Urinary bladder (tissue), 3 donors: ENCODE measurements at regions not wholly inside any gene's neighbourhood (a gene's known extent, or its start where the extent isn't known, plus 50 kb on each side); places are given as distances from the start of the nearest gene placed in this dataset.

Experiments
- DNase-seq: peaks from one replicate; pipeline ENCODE4 v3.0.0-alpha.2; 2015; ENCODE audit errors: extremely low spot score
- H3K27ac ChIP-seq: one replicate; pipeline ENCODE4 v1.5.1; 2013; ENCODE audit warnings: low read depth, mild to moderate bottlenecking, moderate library complexity
- H3K36me3 ChIP-seq: one replicate; pipeline ENCODE4 v1.6.1; 2013; ENCODE audit warnings: mild to moderate bottlenecking, moderate library complexity; ENCODE audit not compliant: insufficient read depth
- H3K4me1 ChIP-seq: one replicate; pipeline ENCODE4 v1.6.1; 2013; ENCODE audit warnings: mild to moderate bottlenecking, moderate library complexity; ENCODE audit not compliant: insufficient read depth
- H3K4me3 ChIP-seq: one replicate; pipeline ENCODE4 v1.5.1; 2013; ENCODE audit warnings: low read depth, low read length
- WGBS: extraction: QIAGEN DNeasy Blood & Tissue Kit; methylation state at CpG from one replicate; pipeline ENCODE4 v1.1.7; 2013; 5-methylcytosine and 5-hydroxymethylcytosine counted together
- donor health status: healthy with polysubstance abuse.
- donor health status: healthy.

- no peak overlapping the region for H3K27ac ChIP-seq
- 91% methylated on average over 2 of the region's 2 CpGs for WGBS
- DNase-seq, result no peak
Observed at GRCh38 chr13:84985860-84986259, 813.4 kb downstream of the SLITRK6 start.

GRCh38 chr13:84983321-84983720 is 815.9 kb downstream of the SLITRK6 start:
- WGBS, result 93% methylated on average over 2 of the region's 2 CpGs
- Histone ChIP-seq H3K27ac (no peak overlapping the region), H3K36me3 (no peaks in the 10 kb centered on the region), H3K4me3 (no peak overlapping the region), H3K4me1 (no peaks in the 10 kb centered on the region)
- DNase-seq, result no peak

More at GRCh38 chr13:84985860-84986259, 813.4 kb downstream of the SLITRK6 start:
- H3K36me3 ChIP-seq, result no peaks in the 10 kb centered on the region
- no peak overlapping the region for H3K4me3 ChIP-seq
- H3K4me1 ChIP-seq, result no peaks in the 10 kb centered on the region

GRCh38 chr13:84980571-84980970 is 818.6 kb downstream of the SLITRK6 start:
- H3K4me1 ChIP-seq, result no peaks in the 10 kb centered on the region
- DNase-seq, result no peak
- H3K4me3 ChIP-seq, result no peak overlapping the region
- no peak overlapping the region for H3K27ac ChIP-seq
- 82% methylated on average over 2 of the region's 2 CpGs for WGBS
- H3K36me3 ChIP-seq, result no peaks in the 10 kb centered on the region

DNA sequence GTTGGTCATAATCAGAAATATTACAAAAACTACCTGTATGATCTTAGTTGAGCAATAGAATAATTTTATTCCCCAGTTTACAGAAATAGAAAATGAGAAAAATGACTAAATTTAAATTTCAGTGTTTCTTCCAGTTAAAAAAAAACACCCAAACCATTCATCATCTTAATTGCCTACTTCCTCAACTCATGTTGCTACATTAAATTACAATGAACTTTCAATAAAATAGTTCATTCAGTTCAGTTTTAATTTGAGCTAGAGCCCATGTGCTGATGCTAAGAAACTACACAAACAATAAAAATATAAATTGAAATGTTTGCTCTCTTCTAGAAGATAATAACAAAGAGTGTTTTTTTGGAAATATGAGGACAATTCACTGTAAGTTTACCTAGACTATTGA is 820.4 kb downstream of the SLITRK6 start:
- H3K4me1 ChIP-seq, result no peaks in the 10 kb centered on the region
- DNase-seq, result no peak
- no peak overlapping the region for H3K4me3 ChIP-seq
- H3K27ac ChIP-seq, result no peak overlapping the region
- no peaks in the 10 kb centered on the region for H3K36me3 ChIP-seq

DNA sequence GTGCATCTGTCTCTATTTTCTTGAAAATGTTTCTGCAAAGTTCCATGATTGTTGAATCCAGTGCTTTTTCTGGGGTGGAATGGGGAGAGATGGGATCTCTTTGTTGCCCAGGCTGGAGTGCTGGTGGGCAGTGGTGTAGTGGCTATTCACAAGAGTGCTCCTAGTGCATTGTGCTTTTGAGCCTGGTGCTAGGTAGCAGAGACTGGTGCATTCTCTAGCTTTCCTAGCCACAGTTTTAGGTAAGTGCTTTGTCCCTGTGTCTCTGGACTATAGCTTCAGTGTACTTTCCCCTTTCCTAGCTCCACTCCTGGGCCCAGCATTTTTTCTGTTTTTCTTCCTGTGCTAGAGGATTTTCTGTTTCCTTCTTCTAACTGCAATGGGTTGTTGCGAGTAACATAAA is 825.6 kb downstream of the SLITRK6 start:
- no peak for DNase-seq
- no peak overlapping the region for H3K27ac ChIP-seq
- WGBS, result 80% methylated on average over 1 of the region's 1 CpG
- H3K4me3 ChIP-seq, result no peak overlapping the region
- no peaks in the 10 kb centered on the region for H3K36me3 ChIP-seq
- no peaks in the 10 kb centered on the region for H3K4me1 ChIP-seq

DNA sequence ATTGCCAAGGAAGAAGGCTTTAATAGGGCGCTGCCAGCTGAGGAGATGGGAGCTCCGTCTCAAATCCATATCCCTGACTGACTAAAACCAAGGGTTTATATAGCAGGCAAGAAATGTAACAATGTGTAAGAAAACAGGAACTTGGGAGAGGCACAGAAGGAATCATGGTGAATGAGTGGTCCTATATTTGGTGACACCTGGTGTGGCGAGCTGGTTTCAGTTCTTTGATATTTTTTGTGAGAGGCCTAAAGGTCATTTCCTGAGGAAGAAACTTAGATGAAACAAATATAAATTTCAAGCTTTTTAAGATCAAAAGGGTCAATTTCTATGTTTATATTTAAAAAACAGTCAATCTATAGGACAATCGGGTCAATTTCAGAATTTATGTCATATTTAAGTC is 826.3 kb downstream of the SLITRK6 start:
- Histone ChIP-seq H3K36me3 (no peaks in the 10 kb centered on the region), H3K4me3 (no peak overlapping the region), H3K27ac (no peak overlapping the region), H3K4me1 (no peaks in the 10 kb centered on the region)
- DNase-seq, result no peak
- 84% methylated on average over 4 of the region's 4 CpGs for whole genome bisulfite sequencing

GRCh38 chr13:84962849-84963248 is 836.4 kb downstream of the SLITRK6 start:
- Histone ChIP-seq H3K4me1 (no peaks in the 10 kb centered on the region), H3K36me3 (no peaks in the 10 kb centered on the region), H3K27ac (no peak overlapping the region), H3K4me3 (no peak overlapping the region)
- DNase-seq, result no peak
- 68% methylated on average over 1 of the region's 1 CpG for WGBS

GRCh38 chr13:84962141-84962750 is 837.0 kb downstream of the SLITRK6 start:
- no peak for DNase-seq
- Histone ChIP-seq H3K4me3 (no peak overlapping the region), H3K36me3 (no peaks in the 10 kb centered on the region), H3K4me1 (no peaks in the 10 kb centered on the region), H3K27ac (no peak overlapping the region)
- 89% methylated on average over 12 of the region's 12 CpGs for whole genome bisulfite sequencing

- WGBS, result 96% methylated on average over 10 of the region's 10 CpGs
- Histone ChIP-seq H3K36me3 (no peaks in the 10 kb centered on the region), H3K27ac (no peak overlapping the region), H3K4me1 (no peaks in the 10 kb centered on the region), H3K4me3 (no peak overlapping the region)
- no peak for DNase-seq
Observed at GRCh38 chr13:84961023-84961422, 838.2 kb downstream of the SLITRK6 start.

DNA sequence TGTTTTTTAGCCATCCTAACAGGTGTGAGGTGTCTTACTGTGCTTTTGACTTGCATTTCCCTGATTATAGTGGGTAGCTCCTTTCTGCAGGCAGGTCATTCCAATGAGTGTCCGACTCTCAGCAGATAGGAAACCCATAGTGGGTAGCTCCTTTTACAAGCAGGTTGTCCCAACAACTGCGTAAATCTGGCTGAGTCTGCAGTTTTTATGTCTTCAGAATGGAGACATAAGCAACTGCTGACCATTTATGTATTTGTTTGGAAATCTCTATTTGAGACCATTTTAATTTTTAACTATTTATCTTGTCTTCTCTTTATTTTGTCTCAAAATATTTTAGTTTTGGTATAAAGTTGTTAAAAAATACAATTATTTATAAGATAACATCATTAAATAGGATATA is 839.4 kb downstream of the SLITRK6 start:
- Histone ChIP-seq H3K4me3 (no peak overlapping the region), H3K4me1 (no peaks in the 10 kb centered on the region), H3K27ac (no peak overlapping the region), H3K36me3 (no peaks in the 10 kb centered on the region)
- DNase-seq, result no peak
- 46% methylated on average over 2 of the region's 2 CpGs for WGBS

- no peaks in the 10 kb centered on the region for H3K4me1 ChIP-seq
- WGBS, result 85% methylated on average over 1 of the region's 1 CpG
- no peak overlapping the region for H3K4me3 ChIP-seq
- H3K27ac ChIP-seq, result no peak overlapping the region
- H3K36me3 ChIP-seq, result no peaks in the 10 kb centered on the region
- no peak for DNase-seq
Observed at GRCh38 chr13:84954636-84955035, 844.6 kb downstream of the SLITRK6 start.

GRCh38 chr13:84951128-84951527 is 848.1 kb downstream of the SLITRK6 start:
- no peaks in the 10 kb centered on the region for H3K36me3 ChIP-seq
- no peak overlapping the region for H3K4me3 ChIP-seq
- no peak overlapping the region for H3K27ac ChIP-seq
- 96% methylated on average over 1 of the region's 1 CpG for WGBS
- H3K4me1 ChIP-seq, result no peaks in the 10 kb centered on the region
- DNase-seq, result no peak

DNA sequence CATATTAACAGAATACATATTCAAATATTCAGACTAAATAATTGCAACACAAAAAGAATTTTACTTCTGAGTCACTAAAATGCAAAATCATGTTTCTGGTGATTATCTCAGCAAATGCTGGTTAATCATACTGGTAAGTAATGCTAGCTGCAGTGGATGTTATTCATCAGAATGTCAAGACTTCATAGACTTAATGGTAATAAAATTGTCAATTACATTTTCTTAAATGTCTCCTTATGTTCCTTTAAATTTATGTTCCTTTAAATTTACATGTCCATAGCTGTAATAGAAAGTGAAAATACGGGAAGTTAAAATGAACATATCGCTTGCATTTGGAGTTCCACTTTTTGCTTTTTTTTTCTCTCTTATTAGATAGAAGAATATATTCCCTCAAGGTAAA is 853.0 kb downstream of the SLITRK6 start:
- Histone ChIP-seq H3K4me3 (no peak overlapping the region), H3K36me3 (no peaks in the 10 kb centered on the region), H3K4me1 (no peaks in the 10 kb centered on the region), H3K27ac (no peak overlapping the region)
- WGBS, result 83% methylated on average over 2 of the region's 2 CpGs
- DNase-seq, result no peak

DNA sequence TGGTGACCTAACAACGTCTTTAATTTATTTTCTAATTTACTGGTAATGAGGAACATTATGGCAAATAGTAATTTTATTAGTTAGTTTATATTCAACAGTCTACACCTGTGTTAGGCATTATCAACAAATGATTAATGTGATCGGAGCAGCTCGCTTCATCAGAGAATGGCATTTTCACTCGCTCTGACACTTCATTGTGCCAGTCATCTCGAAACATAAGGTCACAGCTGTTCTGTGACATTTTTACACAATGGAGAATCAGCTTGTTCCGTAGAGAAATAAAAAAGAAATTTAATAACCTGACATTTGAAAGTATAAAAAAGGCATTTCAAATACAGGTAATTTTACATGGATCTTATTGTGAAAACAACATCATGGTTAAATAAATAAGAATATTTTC is 858.4 kb downstream of the SLITRK6 start:
- Histone ChIP-seq H3K4me3 (no peak overlapping the region), H3K27ac (no peak overlapping the region), H3K4me1 (no peaks in the 10 kb centered on the region), H3K36me3 (no peaks in the 10 kb centered on the region)
- no peak for DNase-seq
- WGBS, result 86% methylated on average over 6 of the region's 6 CpGs

- 94% methylated on average over 6 of the region's 6 CpGs for WGBS
- no peak overlapping the region for H3K4me3 ChIP-seq
- H3K27ac ChIP-seq, result no peak overlapping the region
- no peak for DNase-seq
- H3K4me1 ChIP-seq, result no peaks in the 10 kb centered on the region
- H3K36me3 ChIP-seq, result no peaks in the 10 kb centered on the region
Observed at GRCh38 chr13:84940167-84940566, 859.1 kb downstream of the SLITRK6 start.
